Nephron (organoid): ENCODE measurements at regions not wholly inside any gene's neighbourhood (a gene's known extent, or its start where the extent isn't known, plus 50 kb on each side); places are given as distances from the start of the nearest gene placed in this dataset.

Experiments used
- H3K27ac Mint-ChIP-seq, 3 experiments: 2 replicates each; pipeline ENCODE4 v1.8.0; 2020; ENCODE audit warnings: mixed read lengths in 3 of 3, mild to moderate bottlenecking in 2 of 3, moderate library complexity in 1 of 3
- H3K27me3 Mint-ChIP-seq: 2 replicates; pipeline ENCODE4 v1.8.0; 2021; ENCODE audit warnings: low read depth, mild to moderate bottlenecking, moderate library complexity, mixed read lengths
- H3K36me3 Mint-ChIP-seq: 2 replicates; pipeline ENCODE4 v1.8.0; 2020; ENCODE audit warnings: low read depth, mixed read lengths
- H3K4me1 Mint-ChIP-seq: 2 replicates; pipeline ENCODE4 v1.8.0; 2020; ENCODE audit warnings: mixed read lengths
- H3K4me3 Mint-ChIP-seq, 3 experiments: 2 replicates each; pipeline ENCODE4 v1.8.0; 2020; ENCODE audit warnings: mild to moderate bottlenecking in 3 of 3, mixed read lengths in 3 of 3, moderate library complexity in 2 of 3
- H3K9me3 Mint-ChIP-seq: 2 replicates; pipeline ENCODE4 v1.8.0; 2020; ENCODE audit warnings: mixed read lengths
- TF ChIP-seq, protein P1 (sequence below), 3 experiments: fragments of 200-600 bp; sonication (generic); IDR thresholded peaks; one replicate each; pipeline ENCODE4 v1.5.0; 2021; ENCODE audit warnings: antibody characterized with exemption in 3 of 3; ENCODE audit not compliant: unreplicated experiment in 3 of 3

DNA sequence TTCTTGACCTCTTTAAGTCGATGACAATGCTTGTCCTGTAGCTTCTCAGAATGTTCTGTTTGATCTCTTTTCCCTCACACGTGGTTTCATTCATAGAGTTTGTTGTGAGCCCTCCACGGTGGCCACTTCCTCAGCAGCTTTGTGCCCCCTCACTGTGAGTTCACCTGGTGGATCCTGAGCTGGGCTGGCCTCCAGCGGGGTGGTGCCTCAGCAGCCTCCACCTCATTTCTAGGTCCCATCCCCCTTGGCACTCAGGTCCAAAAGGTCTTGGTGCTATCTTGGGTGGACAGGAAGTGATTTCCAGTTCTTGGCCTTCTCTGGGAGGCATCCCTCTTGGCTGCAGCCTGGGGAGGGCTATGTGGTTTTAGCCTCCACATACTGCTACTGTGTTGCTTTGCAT lies 203.2 kb upstream of the WSCD1 start:
- Mint-ChIP-seq H3K4me1 (peaks cover 42% of the 10 kb centered on the region), H3K4me3 (no peak overlapping the region), H3K27me3 (peaks cover 15% of the 10 kb centered on the region), H3K27ac (no peak overlapping the region), H3K9me3 (peaks cover 3% of the 10 kb centered on the region), H3K36me3 (no peaks in the 10 kb centered on the region)
- TF ChIP-seq, protein P1, sequence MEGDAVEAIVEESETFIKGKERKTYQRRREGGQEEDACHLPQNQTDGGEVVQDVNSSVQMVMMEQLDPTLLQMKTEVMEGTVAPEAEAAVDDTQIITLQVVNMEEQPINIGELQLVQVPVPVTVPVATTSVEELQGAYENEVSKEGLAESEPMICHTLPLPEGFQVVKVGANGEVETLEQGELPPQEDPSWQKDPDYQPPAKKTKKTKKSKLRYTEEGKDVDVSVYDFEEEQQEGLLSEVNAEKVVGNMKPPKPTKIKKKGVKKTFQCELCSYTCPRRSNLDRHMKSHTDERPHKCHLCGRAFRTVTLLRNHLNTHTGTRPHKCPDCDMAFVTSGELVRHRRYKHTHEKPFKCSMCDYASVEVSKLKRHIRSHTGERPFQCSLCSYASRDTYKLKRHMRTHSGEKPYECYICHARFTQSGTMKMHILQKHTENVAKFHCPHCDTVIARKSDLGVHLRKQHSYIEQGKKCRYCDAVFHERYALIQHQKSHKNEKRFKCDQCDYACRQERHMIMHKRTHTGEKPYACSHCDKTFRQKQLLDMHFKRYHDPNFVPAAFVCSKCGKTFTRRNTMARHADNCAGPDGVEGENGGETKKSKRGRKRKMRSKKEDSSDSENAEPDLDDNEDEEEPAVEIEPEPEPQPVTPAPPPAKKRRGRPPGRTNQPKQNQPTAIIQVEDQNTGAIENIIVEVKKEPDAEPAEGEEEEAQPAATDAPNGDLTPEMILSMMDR (IDR thresholded peaks at IDR 0.05; ENCODE audit: unreplicated experiment in 3 of 3) = no peak

DNA sequence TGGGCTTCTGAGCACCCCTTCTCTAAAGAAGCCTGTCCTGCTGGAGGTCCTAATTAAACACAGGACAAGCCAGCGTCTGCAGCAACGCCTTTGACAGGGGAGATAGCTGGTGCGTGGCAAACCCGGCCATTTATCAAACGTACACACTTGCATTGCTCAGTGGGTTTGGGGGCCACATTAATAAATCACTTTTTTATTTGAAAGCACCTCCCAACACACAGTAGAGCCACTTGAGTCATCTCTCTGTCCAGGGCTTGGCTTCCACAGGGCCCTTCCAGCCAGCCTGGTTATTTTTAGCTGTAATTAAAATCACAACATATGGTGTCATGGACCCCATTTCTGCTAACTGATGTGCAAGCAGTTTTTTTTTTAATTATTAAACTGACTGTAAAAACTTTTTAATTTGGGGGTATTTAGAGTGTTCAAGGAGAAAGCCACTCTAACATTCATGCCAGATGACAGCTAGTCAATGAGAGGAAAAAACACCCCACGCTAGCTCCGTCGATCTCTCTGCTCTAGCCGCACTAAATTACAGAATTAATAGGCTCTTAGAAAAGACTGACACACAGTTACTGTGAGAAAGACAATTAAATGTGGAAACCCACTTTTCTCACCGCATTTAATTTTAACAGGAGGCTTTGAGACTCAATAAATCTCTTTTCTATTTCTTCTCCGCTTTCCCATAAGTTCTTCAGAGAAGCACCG lies 201.0 kb upstream of the WSCD1 start:
- Mint-ChIP-seq H3K4me3 (no peak overlapping the region), H3K4me1 (peaks cover 29% of the 10 kb centered on the region), H3K27ac (no peak overlapping the region), H3K36me3 (no peaks in the 10 kb centered on the region), H3K9me3 (peaks cover 3% of the 10 kb centered on the region), H3K27me3 (peaks cover 23% of the 10 kb centered on the region)
- TF ChIP-seq, protein P1 (IDR thresholded peaks at IDR 0.05; ENCODE audit: unreplicated experiment in 3 of 3) = no peak

DNA sequence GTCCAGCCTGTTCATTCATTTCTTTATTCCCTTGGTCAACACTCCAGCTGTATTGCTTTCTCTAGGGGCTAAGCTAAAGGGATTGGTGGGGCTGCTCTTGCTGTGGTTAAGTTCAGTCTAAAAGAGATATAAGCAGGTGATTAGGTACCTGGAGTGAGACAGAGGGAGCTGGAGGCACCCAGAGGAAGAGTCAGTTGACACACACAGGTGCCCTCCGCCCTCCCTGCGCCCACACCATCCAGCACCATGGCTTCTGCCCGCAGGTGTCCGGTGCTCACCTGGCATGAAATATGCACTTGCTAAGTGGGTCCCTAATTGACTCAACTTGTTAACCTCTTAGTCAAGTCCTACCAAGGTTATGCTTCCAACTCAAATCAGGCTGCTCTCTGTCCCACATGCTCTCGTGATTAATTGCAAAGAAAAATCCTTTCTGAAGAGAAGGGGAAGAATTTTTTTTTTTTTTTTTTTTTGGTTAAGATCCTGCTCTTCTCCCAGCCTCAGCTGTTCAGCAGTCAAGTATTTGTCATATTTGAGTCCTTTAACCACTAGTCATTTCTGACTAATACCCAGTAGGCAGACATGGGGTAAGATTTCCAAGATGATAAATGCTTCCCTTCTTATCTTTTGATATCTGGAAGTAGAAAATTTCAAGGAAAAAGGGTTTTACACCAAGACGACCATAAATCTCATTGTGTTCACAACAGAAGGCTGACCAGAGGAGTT lies 199.8 kb upstream of the WSCD1 start:
- Mint-ChIP-seq H3K4me3 (no peak overlapping the region), H3K4me1 (peaks cover 32% of the 10 kb centered on the region), H3K27me3 (peaks cover 24% of the 10 kb centered on the region), H3K36me3 (no peaks in the 10 kb centered on the region), H3K27ac (no peak overlapping the region), H3K9me3 (peaks cover 3% of the 10 kb centered on the region)
- TF ChIP-seq, protein P1 (IDR thresholded peaks at IDR 0.05; ENCODE audit: unreplicated experiment in 3 of 3) = no peak

DNA sequence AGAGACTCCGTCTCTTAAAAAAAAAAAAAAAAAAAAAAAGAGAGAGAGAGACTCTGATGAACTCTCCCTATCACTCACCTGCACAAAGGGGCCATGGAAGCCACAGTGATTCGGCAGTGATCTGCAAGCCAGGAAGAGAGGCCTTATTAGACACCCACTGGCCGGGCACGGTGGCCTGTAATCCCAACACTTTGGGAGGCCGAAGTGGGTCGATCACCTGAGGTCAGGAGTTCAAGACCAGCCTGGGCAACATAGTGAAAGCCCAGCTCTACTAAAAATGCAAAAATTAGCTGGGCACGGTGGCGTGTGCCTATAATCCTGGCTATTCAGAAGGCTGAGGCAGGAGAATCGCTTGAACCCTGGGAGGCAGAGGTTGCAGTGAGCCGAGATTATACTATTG lies 198.5 kb upstream of the WSCD1 start:
- TF ChIP-seq, protein P1 (IDR thresholded peaks at IDR 0.05; ENCODE audit: unreplicated experiment in 3 of 3) = no peak
- H3K27me3 Mint-ChIP-seq = peaks cover 28% of the 10 kb centered on the region
- no peaks in the 10 kb centered on the region for H3K36me3 Mint-ChIP-seq
- H3K4me3 Mint-ChIP-seq = no peak overlapping the region
- H3K9me3 Mint-ChIP-seq = peaks cover 3% of the 10 kb centered on the region
- no peak overlapping the region for H3K27ac Mint-ChIP-seq
- peaks cover 33% of the 10 kb centered on the region for H3K4me1 Mint-ChIP-seq

DNA sequence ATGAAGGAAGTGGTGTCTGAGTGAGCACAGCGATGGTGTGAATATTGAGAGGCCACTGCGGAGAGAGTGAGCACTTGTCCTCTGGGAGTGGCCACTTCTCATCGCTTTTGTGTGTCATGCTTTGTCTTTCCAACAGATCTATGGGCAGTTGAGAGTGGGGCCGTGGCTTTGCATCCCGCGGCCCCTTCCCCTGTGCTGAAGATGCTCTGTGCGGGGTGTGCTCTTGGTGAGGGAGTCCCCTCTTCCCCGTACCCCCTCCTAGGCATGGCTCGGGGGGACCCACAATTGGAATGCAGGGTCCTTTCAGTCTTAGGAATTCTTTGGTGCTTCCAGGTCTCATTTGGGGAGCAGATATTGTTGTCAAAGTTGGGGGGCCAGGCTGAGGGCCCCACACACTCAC lies 197.3 kb upstream of the WSCD1 start:
- no peaks in the 10 kb centered on the region for H3K36me3 Mint-ChIP-seq
- no peak overlapping the region for H3K4me3 Mint-ChIP-seq
- H3K27ac Mint-ChIP-seq = no peak overlapping the region
- H3K4me1 Mint-ChIP-seq = peaks cover 38% of the 10 kb centered on the region
- TF ChIP-seq, protein P1 (IDR thresholded peaks at IDR 0.05; ENCODE audit: unreplicated experiment in 3 of 3) = no peak
- H3K27me3 Mint-ChIP-seq = peaks cover 28% of the 10 kb centered on the region
- H3K9me3 Mint-ChIP-seq = no peaks in the 10 kb centered on the region
